ENCODE measurements at regions not wholly inside any gene's neighbourhood (a gene's known extent, or its start where the extent isn't known, plus 50 kb on each side); places are given as distances from the start of the nearest gene placed in this dataset.

DNA sequence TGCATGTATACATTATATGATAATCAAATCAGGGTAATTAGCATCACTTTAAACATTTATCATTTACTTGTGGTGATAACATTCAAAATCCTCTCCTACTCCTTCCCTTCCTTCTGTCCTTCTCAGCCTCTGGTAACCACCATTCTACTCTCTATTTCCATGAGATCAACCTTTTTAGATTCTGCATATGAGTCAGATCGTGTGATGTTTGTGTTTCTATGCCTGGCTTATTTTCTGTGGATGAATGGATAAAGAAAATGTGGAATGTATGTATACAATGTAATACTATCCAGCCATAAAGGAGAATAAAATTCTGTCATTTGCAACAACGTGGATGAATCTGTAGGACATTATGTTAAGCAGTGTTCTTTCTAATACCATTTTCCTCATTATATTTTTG is 123.9 kb downstream of the NAA11 start:
- TF ChIP-seq EZH2 (IDR thresholded peaks at IDR 0.05) = no peak
- no peak for TF ChIP-seq POLR2AphosphoS5 (IDR thresholded peaks at IDR 0.05; ENCODE audit: borderline replicate concordance, low read depth, low read length)
- no peak for TF ChIP-seq FOXP2 (optimal IDR thresholded peaks at IDR 0.05; ENCODE audit: control extremely low read depth, extremely low read length, insufficient read depth)

All from SK-N-MC (cell line).